Vagina (tissue), 2 donors: ENCODE measurements at regions not wholly inside any gene's neighbourhood (a gene's known extent, or its start where the extent isn't known, plus 50 kb on each side); places are given as distances from the start of the nearest gene placed in this dataset.

Experiments used
- DNase-seq, 2 donors: peaks; one replicate each; pipeline ENCODE4 v3.0.0-alpha.2; 2017; ENCODE audit errors: extremely low spot score in 2 of 2
- H3K27ac ChIP-seq: fragments of 200-600 bp; sonication (generic); one replicate; pipeline ENCODE4 v1.5.1; 2019
- H3K27me3 ChIP-seq: fragments of 200-600 bp; sonication (generic); one replicate; pipeline ENCODE4 v1.5.1; 2019
- H3K36me3 ChIP-seq, 2 donors: fragments of 200-600 bp; sonication (generic); one replicate each; pipeline ENCODE4 v1.5.1; 2017 to 2019
- H3K4me1 ChIP-seq: fragments of 200-600 bp; sonication (generic); one replicate; pipeline ENCODE4 v1.5.1; 2019
- H3K4me3 ChIP-seq, 2 donors: fragments of 200-600 bp; sonication (generic); 1 replicate in 1 of 2; 2 replicates in 1 of 2; pipeline ENCODE4 v1.5.1; 2016 to 2019
- H3K9me3 ChIP-seq: fragments of 200-600 bp; sonication (generic); one replicate; pipeline ENCODE4 v1.5.1; 2019
- CTCF ChIP-seq, 3 experiments: fragments of 450-650 bp in 2 of 3; fragments of 200-600 bp in 1 of 3; sonication (generic) in 1 of 3; IDR thresholded peaks; one replicate each; pipeline ENCODE4 v1.5.1; 2017 to 2019; ENCODE audit warnings: antibody characterized with exemption in 3 of 3, mild to moderate bottlenecking in 2 of 3, moderate library complexity in 2 of 3
- POLR2A ChIP-seq, 2 donors: fragments of 450-650 bp; IDR thresholded peaks; one replicate each; pipeline ENCODE4 v1.6.1; 2017; ENCODE audit warnings: antibody characterized with exemption in 2 of 2, mild to moderate bottlenecking in 2 of 2, moderate library complexity in 2 of 2
- POLR2AphosphoS5 ChIP-seq, 2 donors: sonication (generic); formaldehyde crosslinking; IDR thresholded peaks; one replicate each; pipeline ENCODE4 v1.9.0; 2017; ENCODE audit warnings: antibody characterized with exemption in 2 of 2, mild to moderate bottlenecking in 2 of 2, low read depth in 1 of 2; ENCODE audit not compliant: insufficient read depth in 1 of 2
- intact Hi-C: fragments of 100-400 bp; cut with DNase I; formaldehyde crosslinking; loops from one replicate; pipeline ENCODE4 v1.15.1; 2023

GRCh38 chr3:2029559-2029958 lies 69.1 kb upstream of the CNTN4 start:
- Histone ChIP-seq H3K4me1 (no peaks in the 10 kb centered on the region), H3K27ac (no peak overlapping the region), H3K9me3 (no peaks in the 10 kb centered on the region), H3K27me3 (no peaks in the 10 kb centered on the region), H3K36me3 (no peaks in the 10 kb centered on the region), H3K4me3 (no peak overlapping the region)
- TF ChIP-seq POLR2A (IDR thresholded peaks at IDR 0.05), result no peak
- no peak for TF ChIP-seq POLR2AphosphoS5 (IDR thresholded peaks at IDR 0.05; ENCODE audit: insufficient read depth in 1 of 2, low read depth in 1 of 2)
- TF ChIP-seq CTCF (IDR thresholded peaks at IDR 0.05), result no peak
- DNase-seq, result no peak
- intact Hi-C loops, result no loop called here

GRCh38 chr3:2036076-2036475 lies 62.6 kb upstream of the CNTN4 start:
- intact Hi-C loops, result no loop called here
- Histone ChIP-seq H3K9me3 (no peaks in the 10 kb centered on the region), H3K27ac (no peak overlapping the region), H3K36me3 (no peaks in the 10 kb centered on the region), H3K27me3 (no peaks in the 10 kb centered on the region), H3K4me1 (no peaks in the 10 kb centered on the region), H3K4me3 (no peak overlapping the region)
- TF ChIP-seq CTCF (IDR thresholded peaks at IDR 0.05), result no peak
- TF ChIP-seq POLR2AphosphoS5 (IDR thresholded peaks at IDR 0.05; ENCODE audit: insufficient read depth in 1 of 2, low read depth in 1 of 2), result no peak
- no peak for TF ChIP-seq POLR2A (IDR thresholded peaks at IDR 0.05)
- no peak for DNase-seq

- TF ChIP-seq POLR2A (IDR thresholded peaks at IDR 0.05), result no peak
- intact Hi-C loops, result no loop called here
- no peaks in the 10 kb centered on the region for H3K27me3 ChIP-seq
- H3K9me3 ChIP-seq, result no peaks in the 10 kb centered on the region
- no peak overlapping the region for H3K27ac ChIP-seq
- H3K36me3 ChIP-seq, result no peaks in the 10 kb centered on the region
- no peak overlapping the region for H3K4me3 ChIP-seq
- no peak for DNase-seq
- no peaks in the 10 kb centered on the region for H3K4me1 ChIP-seq
Observed at GRCh38 chr3:2041931-2042330, 56.7 kb upstream of the CNTN4 start.
